HepG2 (cell line): ENCODE measurements at regions not wholly inside any gene's neighbourhood (a gene's known extent, or its start where the extent isn't known, plus 50 kb on each side); places are given as distances from the start of the nearest gene placed in this dataset.

Experiments
- ATAC-seq: fragments of 200-7000 bp; cut with Tn5 transposase; 3 replicates; pipeline ENCODE4 v1.9.1; 2020; ENCODE audit warnings: mild to moderate bottlenecking, moderate library complexity
- BruUV-seq: library from RNA; stranded (reverse); fragments of 400-500 nt; replicated peaks from 2 replicates; lab custom pipeline; 2021; lab: Mats Ljungman, UMichigan
- CTCF ChIA-PET: fragments of 300-600 bp; formaldehyde crosslinking; extraction: SDS; loops from one replicate; lab custom pipeline; 2021; ENCODE audit warnings: low total read pairs, inconsistent platforms, low intra/inter-chr PET ratio; lab: Yijun Ruan, JAX
- POLR2A ChIA-PET: fragments of 350-600 bp; sonication (Branson Sonifier 250); formaldehyde crosslinking; loops from one replicate; lab custom pipeline; 2020; ENCODE audit warnings: antibody characterized with exemption, inconsistent platforms; lab: Yijun Ruan, JAX
- DNase-seq: peaks from one replicate; pipeline ENCODE4 v3.0.0-alpha.2; 2015; ENCODE audit warnings: low spot score
- FAIRE-seq: peaks from 3 replicates; lab custom pipeline; 2011; peaks lifted over from hg19 to GRCh38; lab: Jason Lieb, UNC
- H2AFZ ChIP-seq: one replicate; pipeline ENCODE4 v1.6.1; 2011; ENCODE audit warnings: low read length, inconsistent platforms
- H3K27ac ChIP-seq: fragments of 300-600 bp; 3 replicates; pipeline ENCODE4 v1.8.0; 2011; ENCODE audit warnings: mixed run types, mild to moderate bottlenecking, mixed read lengths, low read length, inconsistent platforms; ENCODE audit not compliant: insufficient read depth; ENCODE audit errors: extremely low read length
- H3K27me3 ChIP-seq, 2 experiments: fragments of 200-600 bp in 1 of 2; 2 replicates in 1 of 2; 3 replicates in 1 of 2; pipeline versions ENCODE4 v1.6.0 to v1.8.0; 2011; ENCODE audit warnings: low read length in 2 of 2, mild to moderate bottlenecking in 2 of 2, moderate library complexity in 2 of 2, inconsistent platforms in 1 of 2; ENCODE audit not compliant: insufficient read depth in 2 of 2, control insufficient read depth in 1 of 2
- H3K36me3 ChIP-seq, 2 experiments: fragments of 200-600 bp in 1 of 2; replicated peaks in 1 of 2; 2 replicates in 1 of 2; 3 replicates in 1 of 2; pipeline versions ENCODE4 v1.5.1 to v1.8.0; 2011; ENCODE audit warnings: low read length in 2 of 2, inconsistent platforms in 1 of 2; ENCODE audit not compliant: insufficient read depth in 2 of 2, control insufficient read depth in 1 of 2
- H3K4me1 ChIP-seq: 2 replicates; pipeline ENCODE4 v1.5.1; 2012; ENCODE audit warnings: low read length, inconsistent platforms; ENCODE audit not compliant: insufficient read depth
- H3K4me2 ChIP-seq: 2 replicates; pipeline ENCODE4 v1.6.0; 2011; ENCODE audit warnings: low read depth, low read length, inconsistent platforms
- H3K4me3 ChIP-seq, 3 experiments: fragments of 200-600 bp in 1 of 3; sonication (generic), shearing (Covaris generic) in 1 of 3; replicated peaks in 1 of 3; 2 replicates each; pipeline ENCODE4 v1.5.1; 2011 to 2016; ENCODE audit warnings: low read length in 3 of 3, inconsistent platforms in 2 of 3, low read depth in 2 of 3, mild to moderate bottlenecking in 2 of 3, control low read depth in 1 of 3, mixed read lengths in 1 of 3; ENCODE audit not compliant: insufficient read depth in 1 of 3
- H3K79me2 ChIP-seq: one replicate; pipeline ENCODE4 v1.6.1; 2011; ENCODE audit warnings: low read length, inconsistent platforms; ENCODE audit not compliant: insufficient read depth
- H3K9ac ChIP-seq: 2 replicates; pipeline ENCODE4 v1.6.0; 2011; ENCODE audit warnings: mild to moderate bottlenecking, low read depth, low read length, inconsistent platforms; ENCODE audit not compliant: insufficient read depth
- H3K9me3 ChIP-seq: 2 replicates; pipeline ENCODE4 v1.5.1; 2012; ENCODE audit warnings: mild to moderate bottlenecking, low read length
- H4K20me1 ChIP-seq: 2 replicates; pipeline ENCODE4 v1.6.0; 2011; ENCODE audit warnings: inconsistent platforms, mild to moderate bottlenecking, low read length, moderate library complexity; ENCODE audit not compliant: insufficient read depth
- EZH2 ChIP-seq: conservative IDR thresholded peaks from 2 replicates; pipeline ENCODE4 v1.6.1; 2012; ENCODE audit warnings: mild to moderate bottlenecking, low read depth, low read length, moderate library complexity
- FOXP1 ChIP-seq, 2 experiments: fragments of 450-650 bp in 1 of 2; IDR thresholded peaks; 2 replicates each; pipeline ENCODE4 v1.6.1; 2017 to 2018; ENCODE audit warnings: antibody characterized with exemption in 1 of 2
- MTF1 ChIP-seq: sonication (generic); formaldehyde crosslinking; IDR thresholded peaks from 2 replicates; pipeline ENCODE4 v1.5.0; 2020; ENCODE audit warnings: missing genetic modification reagents
- NFE2 ChIP-seq: sonication (generic); formaldehyde crosslinking; IDR thresholded peaks from 2 replicates; pipeline ENCODE4 v1.4.0; 2020; ENCODE audit warnings: missing genetic modification reagents
- STAG1 ChIP-seq: sonication (generic); formaldehyde crosslinking; IDR thresholded peaks from 2 replicates; pipeline ENCODE4 v1.4.0; 2020; ENCODE audit warnings: missing genetic modification reagents
- TRIM24 ChIP-seq: sonication (generic); formaldehyde crosslinking; IDR thresholded peaks from 2 replicates; pipeline ENCODE4 v1.8.0; 2022; ENCODE audit warnings: mild to moderate bottlenecking, missing genetic modification reagents
- ZMYM3 ChIP-seq: sonication (generic); formaldehyde crosslinking; IDR thresholded peaks from 2 replicates; pipeline ENCODE4 v1.5.1; 2020; ENCODE audit warnings: mild to moderate bottlenecking, missing genetic modification reagents
- ZNF142 ChIP-seq: sonication (generic); formaldehyde crosslinking; IDR thresholded peaks from 2 replicates; pipeline ENCODE4 v1.4.0; 2020; ENCODE audit warnings: missing genetic modification reagents
- ZNF224 ChIP-seq: sonication (generic); formaldehyde crosslinking; IDR thresholded peaks from 2 replicates; pipeline ENCODE4 v1.5.0; 2020; ENCODE audit warnings: mild to moderate bottlenecking, missing genetic modification reagents
- ZNF263 ChIP-seq: sonication (generic); formaldehyde crosslinking; IDR thresholded peaks from 2 replicates; pipeline ENCODE4 v1.4.0; 2020; ENCODE audit warnings: missing genetic modification reagents
- ZNF274 ChIP-seq: sonication (generic); formaldehyde crosslinking; IDR thresholded peaks from 2 replicates; pipeline ENCODE4 v1.5.1; 2020; ENCODE audit warnings: mild to moderate bottlenecking, missing genetic modification reagents
- ZNF331 ChIP-seq: sonication (generic); formaldehyde crosslinking; IDR thresholded peaks from 2 replicates; pipeline ENCODE4 v1.4.0; 2020; ENCODE audit warnings: missing genetic modification reagents
- ZNF431 ChIP-seq: sonication (generic); formaldehyde crosslinking; IDR thresholded peaks from 2 replicates; pipeline ENCODE4 v1.9.0; 2022; ENCODE audit warnings: missing genetic modification reagents, low read depth, mild to moderate bottlenecking, borderline replicate concordance
- ZNF512 ChIP-seq: sonication (generic); formaldehyde crosslinking; IDR thresholded peaks from 2 replicates; pipeline ENCODE4 v1.4.0; 2020; ENCODE audit warnings: mild to moderate bottlenecking, missing genetic modification reagents
- ZNF552 ChIP-seq: sonication (generic); formaldehyde crosslinking; IDR thresholded peaks from 2 replicates; pipeline ENCODE4 v1.9.0; 2022; ENCODE audit warnings: missing genetic modification reagents, mild to moderate bottlenecking, borderline replicate concordance
- ZNF614 ChIP-seq: IDR thresholded peaks from 2 replicates; pipeline ENCODE4 v1.6.1; 2018; ENCODE audit warnings: missing biosample characterization, missing genetic modification reagents, inconsistent platforms, borderline replicate concordance
- ZNF782 ChIP-seq: sonication (generic); formaldehyde crosslinking; IDR thresholded peaks from 2 replicates; pipeline ENCODE4 v1.4.0; 2020; ENCODE audit warnings: missing genetic modification reagents, mild to moderate bottlenecking, borderline replicate concordance
- WGBS: methylation state at CpG from one replicate; pipeline ENCODE4 v1.1.6; 2017; ENCODE audit warnings: low lambda C conversion rate; 5-methylcytosine and 5-hydroxymethylcytosine counted together
- in situ Hi-C: cut with HindIII; loops from 2 replicates; pipeline ENCODE4 v1.10.0; 2017; ENCODE audit warnings: low pct_unique_long_range_greater_than_20kb; ENCODE audit not compliant: extremely low pct_ligation_motif_present
- intact Hi-C: fragments of 100-400 bp; cut with micrococcal nuclease; formaldehyde crosslinking; loops from one replicate; pipeline ENCODE4 v1.10.0; 2022; ENCODE audit not compliant: unreplicated experiment

DNA sequence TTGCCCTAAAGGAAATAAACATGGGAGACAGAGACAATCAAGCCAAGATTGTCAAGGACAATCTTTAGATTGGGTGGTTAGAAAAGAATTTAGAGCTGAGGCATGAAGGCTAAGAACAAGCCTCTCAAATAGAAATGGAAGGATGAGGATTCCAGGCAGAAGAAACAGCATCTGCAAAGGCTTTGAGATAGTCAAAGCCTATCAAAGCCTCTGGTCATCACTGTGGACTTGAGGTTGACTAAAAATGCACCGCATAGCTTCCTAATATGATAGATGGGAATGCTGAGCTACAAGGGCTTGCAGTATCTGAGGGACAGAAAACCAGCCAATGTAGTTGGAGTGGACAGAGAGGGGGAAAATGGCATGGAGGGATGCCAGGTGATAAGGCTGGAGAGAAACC is 109.8 kb upstream of the FAM20A start:
- no peak overlapping the region for H3K4me2 ChIP-seq
- WGBS: 42% methylated on average over 1 of the region's 1 CpG
- intact Hi-C loops (no loop called here), in situ Hi-C loops (no loop called here)
- no TSS peak for BruUV-seq
- H3K9ac ChIP-seq: no peak overlapping the region
- H3K27ac ChIP-seq: no peak overlapping the region
- CTCF ChIA-PET: no interaction called here
- DNase-seq: no peak
- H4K20me1 ChIP-seq: no peaks in the 10 kb centered on the region
- no peak overlapping the region for H3K4me3 ChIP-seq
- no peaks in the 10 kb centered on the region for H3K36me3 ChIP-seq
- H3K27me3 ChIP-seq: no peaks in the 10 kb centered on the region; a peak in 1 of 5 replicates
- no peaks in the 10 kb centered on the region for H3K4me1 ChIP-seq
- no peaks in the 10 kb centered on the region for H3K79me2 ChIP-seq
- TF ChIP-seq ZNF142 (CRISPR knock-in tag) (no peak), STAG1 (CRISPR knock-in tag) (no peak), NFE2 (CRISPR knock-in tag) (no peak), ZNF431 (CRISPR knock-in tag) (no peak), FOXP1 (IDR thresholded peaks at IDR 0.05) (no peak), FOXP1 (CRISPR knock-in tag; IDR thresholded peaks at IDR 0.05) (no peak), ZNF224 (CRISPR knock-in tag) (no peak), ZNF331 (CRISPR knock-in tag) (no peak), MTF1 (CRISPR knock-in tag) (no peak), ZNF512 (CRISPR knock-in tag) (no peak), ZNF263 (CRISPR knock-in tag) (no peak), EZH2 (no peak), ZNF274 (CRISPR knock-in tag) (no peak), ZNF552 (no peak), ZNF614 (CRISPR knock-in tag) (no peak), ZNF782 (CRISPR knock-in tag) (no peak), ZMYM3 (CRISPR knock-in tag) (no peak), TRIM24 (CRISPR knock-in tag) (no peak)
- POLR2A ChIA-PET: no interaction called here
- no peak for FAIRE-seq
- no peak overlapping the region for H2AFZ ChIP-seq
- H3K9me3 ChIP-seq: no peaks in the 10 kb centered on the region
- no peak for ATAC-seq
